ENCODE measurements at regions not wholly inside any gene's neighbourhood (a gene's known extent, or its start where the extent isn't known, plus 50 kb on each side); places are given as distances from the start of the nearest gene placed in this dataset.

DNA sequence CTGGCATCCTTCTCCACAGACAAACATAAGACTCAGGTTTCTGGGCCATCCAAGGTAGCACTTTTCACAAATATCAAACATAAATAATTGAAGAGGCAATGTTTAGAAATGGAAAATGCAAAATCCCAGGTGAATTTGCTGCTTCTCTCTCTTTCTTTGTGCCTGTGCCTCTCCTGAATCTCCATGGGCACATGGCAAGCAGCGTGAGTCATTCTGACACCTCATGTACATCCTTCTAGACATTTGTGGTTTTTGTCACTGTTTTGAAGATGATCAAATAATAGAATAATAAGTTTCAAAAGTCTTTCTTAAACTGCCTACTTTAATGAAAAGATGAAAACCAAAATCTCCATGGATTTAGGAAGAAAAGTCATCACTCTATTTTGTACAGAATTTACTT lies 60.3 kb upstream of the RAB11FIP2 start:
- no peak for DNase-seq (ENCODE audit: low read depth)

DNA sequence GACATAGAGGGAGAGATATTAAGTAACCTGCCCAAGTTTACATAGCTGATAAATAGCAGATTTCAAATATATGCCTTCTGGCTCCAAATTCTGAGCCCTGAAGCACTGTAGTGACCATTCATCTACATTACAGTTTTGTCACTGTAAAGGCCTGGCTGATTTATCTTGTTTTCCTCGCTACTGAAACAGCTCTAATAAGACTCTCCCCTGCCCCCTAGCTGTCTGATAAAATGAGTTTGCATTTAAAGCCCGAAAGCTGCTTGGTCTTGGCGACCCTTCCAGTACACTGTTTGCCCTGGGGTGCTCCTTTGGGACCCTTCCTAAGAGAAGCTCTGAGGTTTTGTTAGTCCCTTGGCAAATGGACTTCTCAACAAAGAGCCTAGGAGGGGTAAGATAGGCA lies 59.7 kb upstream of the RAB11FIP2 start:
- no peak for DNase-seq (ENCODE audit: low read depth)

DNA sequence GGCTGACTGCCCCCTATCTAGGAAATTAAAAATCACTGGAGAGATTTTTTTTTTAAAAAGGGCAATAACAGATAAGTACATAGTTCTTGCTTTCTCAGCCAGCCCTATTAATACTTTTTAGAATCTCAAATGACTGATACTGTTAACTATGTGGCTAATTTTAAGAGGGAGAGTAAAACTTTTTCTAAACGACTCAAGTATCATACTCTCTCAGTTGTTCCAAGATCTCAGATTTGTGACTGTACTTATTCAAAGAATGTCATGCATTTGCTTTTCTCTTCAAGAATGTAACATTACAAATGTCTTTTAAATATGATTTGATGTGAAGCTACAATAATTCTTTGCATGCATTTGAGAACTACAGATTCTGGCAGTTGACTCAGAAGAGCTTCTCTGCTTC lies 55.4 kb upstream of the RAB11FIP2 start:
- DNase-seq (ENCODE audit: low read depth), result no peak

DNA sequence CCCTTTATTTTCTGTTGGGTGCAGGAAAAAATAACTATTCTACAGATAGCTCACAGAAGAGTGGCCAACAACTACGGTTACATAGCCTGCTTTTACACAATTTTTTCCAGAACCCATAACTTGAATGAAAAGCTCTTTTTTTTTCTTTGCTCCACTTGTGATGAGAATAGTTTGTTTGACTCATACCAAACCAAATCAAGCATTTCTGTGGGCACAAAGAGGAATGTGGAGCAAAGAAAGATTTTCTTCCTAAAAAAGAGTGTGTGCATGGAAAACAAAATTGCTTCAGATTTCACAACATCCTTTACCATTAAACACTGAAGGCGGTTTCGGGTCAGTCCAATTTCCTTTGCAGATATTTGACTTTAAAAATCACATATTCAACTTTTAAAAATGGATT lies 54.8 kb upstream of the RAB11FIP2 start:
- no peak for DNase-seq (ENCODE audit: low read depth)

Measured in stimulated activated CD8-positive, alpha-beta memory T cell treated with anti-CD3 and anti-CD28 coated beads, Interleukin-7, amount 100 ng/mL, for 24 hours (primary cell).